ENCODE measurements at regions not wholly inside any gene's neighbourhood (a gene's known extent, or its start where the extent isn't known, plus 50 kb on each side); places are given as distances from the start of the nearest gene placed in this dataset.

DNA sequence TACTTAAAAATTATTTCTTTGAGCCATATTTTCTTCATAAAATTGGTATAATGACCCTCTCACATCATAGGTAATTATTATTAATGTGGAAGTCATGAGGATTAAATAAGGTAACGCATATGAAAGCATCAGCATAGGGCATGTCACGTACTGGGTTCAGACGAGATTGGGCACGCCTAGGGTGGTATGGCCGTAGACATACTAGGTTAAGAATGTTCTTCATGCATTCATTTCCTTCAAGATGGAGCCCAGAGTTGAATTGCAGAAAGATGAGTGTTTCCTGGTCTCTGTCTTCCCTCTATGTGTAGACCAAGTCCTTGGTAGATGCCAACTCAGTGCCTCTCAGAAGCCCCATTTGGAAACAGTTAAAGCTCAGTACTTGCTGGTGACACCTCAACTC is 174.1 kb upstream of the CLINT1 start:
- intact Hi-C loops (cut with micrococcal nuclease; ENCODE audit: unreplicated experiment) = no loop called here
- H3K9me3 ChIP-seq (ENCODE audit: low read length) = 0 out of 2 replicates have a peak, but pooled peaks cover 4% of the 10 kb centered on the region
- no peaks in the 10 kb centered on the region for H3K4me1 ChIP-seq (ENCODE audit: insufficient read depth, low read length, poor library complexity, severe bottlenecking)
- H4K20me1 ChIP-seq (ENCODE audit: insufficient read depth, low read length) = no peaks in the 10 kb centered on the region
- no peaks in the 10 kb centered on the region for H3K36me3 ChIP-seq (ENCODE audit: insufficient read depth, low read length)
- no peaks in the 10 kb centered on the region for H3K9me2 ChIP-seq (ENCODE audit: insufficient read depth, low read length)
- ChIA-PET POLR2A (no interaction called here), CTCF (ENCODE audit: unreplicated experiment) (no interaction called here)
- no peak overlapping the region for H3K4me3 ChIP-seq (ENCODE audit: low read depth, low read length, poor library complexity, severe bottlenecking)
- no peak for DNase-seq (ENCODE audit: low spot score)
- TF ChIP-seq, protein P1, sequence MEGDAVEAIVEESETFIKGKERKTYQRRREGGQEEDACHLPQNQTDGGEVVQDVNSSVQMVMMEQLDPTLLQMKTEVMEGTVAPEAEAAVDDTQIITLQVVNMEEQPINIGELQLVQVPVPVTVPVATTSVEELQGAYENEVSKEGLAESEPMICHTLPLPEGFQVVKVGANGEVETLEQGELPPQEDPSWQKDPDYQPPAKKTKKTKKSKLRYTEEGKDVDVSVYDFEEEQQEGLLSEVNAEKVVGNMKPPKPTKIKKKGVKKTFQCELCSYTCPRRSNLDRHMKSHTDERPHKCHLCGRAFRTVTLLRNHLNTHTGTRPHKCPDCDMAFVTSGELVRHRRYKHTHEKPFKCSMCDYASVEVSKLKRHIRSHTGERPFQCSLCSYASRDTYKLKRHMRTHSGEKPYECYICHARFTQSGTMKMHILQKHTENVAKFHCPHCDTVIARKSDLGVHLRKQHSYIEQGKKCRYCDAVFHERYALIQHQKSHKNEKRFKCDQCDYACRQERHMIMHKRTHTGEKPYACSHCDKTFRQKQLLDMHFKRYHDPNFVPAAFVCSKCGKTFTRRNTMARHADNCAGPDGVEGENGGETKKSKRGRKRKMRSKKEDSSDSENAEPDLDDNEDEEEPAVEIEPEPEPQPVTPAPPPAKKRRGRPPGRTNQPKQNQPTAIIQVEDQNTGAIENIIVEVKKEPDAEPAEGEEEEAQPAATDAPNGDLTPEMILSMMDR (conservative IDR thresholded peaks at IDR 0.05; ENCODE audit: low read length) = no peak
- no peak for TF ChIP-seq EZH2phosphoT487 (IDR thresholded peaks at IDR 0.05; ENCODE audit: borderline replicate concordance, low read depth, low read length)
- H3K27ac ChIP-seq (ENCODE audit: low read depth, low read length, poor library complexity, severe bottlenecking) = no peak overlapping the region
- no peaks in the 10 kb centered on the region for H3K79me2 ChIP-seq (ENCODE audit: insufficient read depth, low read depth, low read length)
- no peak overlapping the region for H2AFZ ChIP-seq (ENCODE audit: low read length)
- H3K4me2 ChIP-seq (ENCODE audit: low read length) = no peak overlapping the region
- no TSS peak for BruUV-seq (replicated peaks)

DNA sequence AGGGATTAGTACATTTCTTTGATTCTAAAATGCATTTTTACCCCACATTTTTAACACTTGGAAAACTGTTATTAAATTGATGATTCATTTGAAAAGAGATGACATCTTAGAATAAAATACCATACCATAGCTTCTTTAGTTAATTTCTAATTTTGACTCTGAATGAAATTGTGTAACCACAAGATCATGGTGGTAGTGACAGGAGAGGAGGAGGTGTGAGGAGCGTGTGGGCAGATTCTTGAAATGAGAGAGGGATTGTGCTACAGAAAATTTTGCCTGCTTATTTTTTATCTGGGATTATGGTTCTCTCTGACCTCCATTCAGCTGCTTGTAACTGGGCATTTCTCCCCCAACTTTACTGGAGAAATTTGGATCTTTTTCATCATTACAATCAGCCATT is 173.3 kb upstream of the CLINT1 start:
- CTCF ChIA-PET (ENCODE audit: unreplicated experiment) = no interaction called here

More for the DNA sequence above, 173.3 kb upstream of the CLINT1 start:
- BruUV-seq (replicated peaks) = no TSS peak
- H3K9me2 ChIP-seq (ENCODE audit: insufficient read depth, low read length) = no peaks in the 10 kb centered on the region
- TF ChIP-seq, protein P1 (conservative IDR thresholded peaks at IDR 0.05; ENCODE audit: low read length) = no peak
- no peak for TF ChIP-seq EZH2phosphoT487 (IDR thresholded peaks at IDR 0.05; ENCODE audit: borderline replicate concordance, low read depth, low read length)
- no peaks in the 10 kb centered on the region for H3K79me2 ChIP-seq (ENCODE audit: insufficient read depth, low read depth, low read length)
- H3K4me3 ChIP-seq (ENCODE audit: low read depth, low read length, poor library complexity, severe bottlenecking) = no peak overlapping the region
- POLR2A ChIA-PET = interaction anchor here (0.9 kb wide), 1 partner anchor 232 kb away, joined by 3 read pairs; no protein-coding TSS in a partner anchor
- intact Hi-C loops (cut with micrococcal nuclease; ENCODE audit: unreplicated experiment) = no loop called here
- H3K4me1 ChIP-seq (ENCODE audit: insufficient read depth, low read length, poor library complexity, severe bottlenecking) = no peaks in the 10 kb centered on the region
- H4K20me1 ChIP-seq (ENCODE audit: insufficient read depth, low read length) = no peaks in the 10 kb centered on the region
- H3K27ac ChIP-seq (ENCODE audit: low read depth, low read length, poor library complexity, severe bottlenecking) = no peak overlapping the region
- no peak overlapping the region for H3K4me2 ChIP-seq (ENCODE audit: low read length)
- no peak for DNase-seq (ENCODE audit: low spot score)
- H3K9me3 ChIP-seq (ENCODE audit: low read length) = 0 out of 2 replicates have a peak, but pooled peaks cover 4% of the 10 kb centered on the region
- no peaks in the 10 kb centered on the region for H3K36me3 ChIP-seq (ENCODE audit: insufficient read depth, low read length)
- no peak overlapping the region for H2AFZ ChIP-seq (ENCODE audit: low read length)
